ENCODE measurements at regions not wholly inside any gene's neighbourhood (a gene's known extent, or its start where the extent isn't known, plus 50 kb on each side); places are given as distances from the start of the nearest gene placed in this dataset.

GRCh38 chr6:8282380-8282779, 153.0 kb downstream of the SLC35B3 start:
- Histone ChIP-seq H3K9me3 (no peaks in the 10 kb centered on the region), H3K36me3 (no peaks in the 10 kb centered on the region), H3K4me1 (no peaks in the 10 kb centered on the region), H3K27me3 (no peaks in the 10 kb centered on the region), H3K4me3 (no peak overlapping the region), H3K27ac (no peak overlapping the region)
- DNase-seq (ENCODE audit: low spot score) = no peak
- TF ChIP-seq CTCF (IDR thresholded peaks at IDR 0.05) = no peak

- Histone ChIP-seq H3K36me3 (no peaks in the 10 kb centered on the region), H3K4me3 (no peak overlapping the region), H3K4me1 (no peaks in the 10 kb centered on the region), H3K9me3 (no peaks in the 10 kb centered on the region), H3K27me3 (no peaks in the 10 kb centered on the region), H3K27ac (no peak overlapping the region)
- DNase-seq (ENCODE audit: low spot score) = no peak
- no peak for TF ChIP-seq CTCF (IDR thresholded peaks at IDR 0.05)
These were observed 156.1 kb downstream of the SLC35B3 start for GRCh38 chr6:8279041-8279805.

- Histone ChIP-seq H3K27ac (no peak overlapping the region), H3K27me3 (no peaks in the 10 kb centered on the region), H3K9me3 (no peaks in the 10 kb centered on the region), H3K36me3 (no peaks in the 10 kb centered on the region), H3K4me3 (no peak overlapping the region), H3K4me1 (no peaks in the 10 kb centered on the region)
- DNase-seq (ENCODE audit: low spot score) = no peak
- no peak for TF ChIP-seq CTCF (IDR thresholded peaks at IDR 0.05)
These were observed 156.8 kb downstream of the SLC35B3 start for GRCh38 chr6:8278562-8278961.

- Histone ChIP-seq H3K4me3 (no peak overlapping the region), H3K4me1 (no peaks in the 10 kb centered on the region), H3K36me3 (no peaks in the 10 kb centered on the region), H3K27ac (no peak overlapping the region), H3K27me3 (no peaks in the 10 kb centered on the region), H3K9me3 (no peaks in the 10 kb centered on the region)
- TF ChIP-seq CTCF (IDR thresholded peaks at IDR 0.05) = no peak
- no peak for DNase-seq (ENCODE audit: low spot score)
These were observed 157.6 kb downstream of the SLC35B3 start for GRCh38 chr6:8277769-8278168.

GRCh38 chr6:8276148-8276547, 159.2 kb downstream of the SLC35B3 start:
- Histone ChIP-seq H3K36me3 (no peaks in the 10 kb centered on the region), H3K4me1 (no peaks in the 10 kb centered on the region), H3K9me3 (no peaks in the 10 kb centered on the region), H3K27ac (no peak overlapping the region), H3K4me3 (no peak overlapping the region), H3K27me3 (no peaks in the 10 kb centered on the region)
- no peak for TF ChIP-seq CTCF (IDR thresholded peaks at IDR 0.05)
- DNase-seq (ENCODE audit: low spot score) = no peak

- Histone ChIP-seq H3K4me3 (no peak overlapping the region), H3K27me3 (no peaks in the 10 kb centered on the region), H3K36me3 (no peaks in the 10 kb centered on the region), H3K9me3 (no peaks in the 10 kb centered on the region), H3K27ac (no peak overlapping the region), H3K4me1 (no peaks in the 10 kb centered on the region)
- TF ChIP-seq CTCF (IDR thresholded peaks at IDR 0.05) = no peak
- no peak for DNase-seq (ENCODE audit: low spot score)
These were observed 159.7 kb downstream of the SLC35B3 start for GRCh38 chr6:8275667-8276066.

Measured in right atrium auricular region (tissue), 2 donors.